ENCODE measurements at regions not wholly inside any gene's neighbourhood (a gene's known extent, or its start where the extent isn't known, plus 50 kb on each side); places are given as distances from the start of the nearest gene placed in this dataset.
"Not testable (repeated sequence)": the region's sequence is repeated elsewhere in the genome, so short reads cannot be mapped to it uniquely, and the experiment has no call there.

GRCh38 chr4:56575820-56576429, 70.3 kb downstream of the ARL9 start:
- intact Hi-C loops (cut with micrococcal nuclease): loop anchor here (1.0 to 2.0 kb wide), 3 partner anchors 79 to 260 kb away; no protein-coding TSS in a partner anchor

GRCh38 chr4:56592417-56592816, 86.8 kb downstream of the ARL9 start:
- intact Hi-C loops (cut with micrococcal nuclease): not testable (repeated sequence)

Data from T-helper 1 cell treated with Interleukin-12 subunit alpha and Interleukin-12 subunit beta and Interleukin-4 antibody, amounts not matched to agents 30 ng/mL and 1 ng/mL, for 36 hours (primary cell).